ENCODE measurements at regions not wholly inside any gene's neighbourhood (a gene's known extent, or its start where the extent isn't known, plus 50 kb on each side); places are given as distances from the start of the nearest gene placed in this dataset.

- TF ChIP-seq CTCF (conservative IDR thresholded peaks at IDR 0.05 in 1 of 2, IDR thresholded peaks at IDR 0.05 in 1 of 2; ENCODE audit: extremely low read depth in 1 of 2, insufficient read depth in 1 of 2, low read depth in 1 of 2, low read length in 2 of 2): no peak
- TF ChIP-seq EZH2 (IDR thresholded peaks at IDR 0.05; ENCODE audit: borderline replicate concordance, low read length): no peak
Measured at GRCh38 chr1:37162059-37162458, 127.7 kb upstream of the GRIK3 start.
